B cell (primary cell): ENCODE measurements at regions not wholly inside any gene's neighbourhood (a gene's known extent, or its start where the extent isn't known, plus 50 kb on each side); places are given as distances from the start of the nearest gene placed in this dataset.

Source experiments
- ATAC-seq: fragments of 200-7000 bp; cut with Tn5 transposase; one replicate; pipeline ENCODE4 v1.10.0; 2021; ENCODE audit warnings: low read depth, mild to moderate bottlenecking, moderate number of reproducible peaks, moderate library complexity
- CTCF ChIA-PET: fragments of 350-600 bp; sonication (Branson Sonifier 250); formaldehyde crosslinking; loops from one replicate; lab custom pipeline; 2021; ENCODE audit warnings: antibody characterized with exemption, inconsistent platforms; lab: Charles Lee
- POLR2A ChIA-PET: fragments of 350-600 bp; sonication (Branson Sonifier 250); formaldehyde crosslinking; loops from one replicate; lab custom pipeline; 2021; ENCODE audit warnings: antibody characterized with exemption; lab: Charles Lee
- DNase-seq: peaks from one replicate; pipeline ENCODE4 v3.0.0; 2013
- H2AFZ ChIP-seq: 2 replicates; pipeline ENCODE4 v1.6.1; 2012; ENCODE audit warnings: mild to moderate bottlenecking, low read depth, low read length; ENCODE audit not compliant: insufficient read depth, poor library complexity, severe bottlenecking
- H3K27ac ChIP-seq, 2 donors: 1 replicate in 1 of 2; 2 replicates in 1 of 2; pipeline ENCODE4 v1.5.1; 2012 to 2013; ENCODE audit warnings: low read length in 2 of 2, mild to moderate bottlenecking in 2 of 2, moderate library complexity in 1 of 2
- H3K27me3 ChIP-seq, 4 experiments: fragments of 200-600 bp in 1 of 4; sonication (generic) in 1 of 4; replicated peaks in 1 of 4; 1 replicate in 2 of 4; 2 replicates in 2 of 4; pipeline versions ENCODE4 v1.6.1 to v1.7.0; 2013 to 2016; ENCODE audit warnings: low read length in 3 of 4, mild to moderate bottlenecking in 2 of 4, mixed read lengths in 1 of 4, moderate library complexity in 1 of 4; ENCODE audit not compliant: insufficient read depth in 4 of 4, control insufficient read depth in 3 of 4; ENCODE audit errors: control extremely low read depth in 1 of 4
- H3K36me3 ChIP-seq, 2 experiments: replicated peaks in 1 of 2; 1 replicate in 1 of 2; 2 replicates in 1 of 2; pipeline versions ENCODE4 v1.6.1 to v1.7.1; 2013; ENCODE audit warnings: low read length in 1 of 2; ENCODE audit not compliant: insufficient read depth in 2 of 2, control insufficient read depth in 1 of 2; ENCODE audit errors: control extremely low read depth in 1 of 2, extremely low read depth in 1 of 2
- H3K4me1 ChIP-seq, 2 donors: fragments of 200-600 bp in 1 of 2; sonication (generic) in 1 of 2; 1 replicate in 1 of 2; 2 replicates in 1 of 2; pipeline versions ENCODE4 v1.5.1 to v1.6.1; 2013 to 2017; ENCODE audit warnings: low read length in 2 of 2; ENCODE audit not compliant: control insufficient read depth in 2 of 2, insufficient read depth in 2 of 2
- H3K4me2 ChIP-seq: replicated peaks from 2 replicates; pipeline ENCODE3; 2012; ENCODE audit warnings: mild to moderate bottlenecking, low read depth, low read length; ENCODE audit not compliant: poor library complexity, severe bottlenecking
- H3K4me3 ChIP-seq, 5 experiments: fragments of 200-600 bp in 1 of 5; sonication (generic) in 1 of 5; 1 replicate in 3 of 5; 2 replicates in 2 of 5; pipeline versions ENCODE4 v1.5.1 to v1.7.0; 2011 to 2016; ENCODE audit warnings: low read length in 4 of 5, mild to moderate bottlenecking in 4 of 5, low read depth in 2 of 5, control low read depth in 1 of 5, moderate library complexity in 1 of 5; ENCODE audit not compliant: insufficient read depth in 1 of 5; ENCODE audit errors: control extremely low read depth in 1 of 5, extremely low read depth in 1 of 5
- H3K79me2 ChIP-seq: fragments of 200-600 bp; sonication (generic); one replicate; pipeline ENCODE4 v1.6.0; 2016; ENCODE audit warnings: low read length; ENCODE audit not compliant: control insufficient read depth, insufficient read depth
- H3K9ac ChIP-seq: fragments of 200-600 bp; sonication (generic); 2 replicates; pipeline ENCODE4 v1.6.1; 2017; ENCODE audit warnings: mild to moderate bottlenecking, low read length, moderate library complexity
- H3K9me3 ChIP-seq, 3 donors: one replicate each; pipeline versions ENCODE4 v1.6.1 to v1.7.1; 2013; ENCODE audit warnings: low read length in 2 of 3; ENCODE audit not compliant: control insufficient read depth in 2 of 3, insufficient read depth in 1 of 3; ENCODE audit errors: control extremely low read depth in 1 of 3
- H4K20me1 ChIP-seq: 2 replicates; pipeline ENCODE4 v1.6.0; 2012; ENCODE audit warnings: mild to moderate bottlenecking, low read length; ENCODE audit not compliant: insufficient read depth, control insufficient read depth, poor library complexity, severe bottlenecking
- H3K27ac Mint-ChIP-seq: one replicate; pipeline ENCODE4 v1.8.0; 2021; ENCODE audit warnings: mixed read lengths
- H3K27me3 Mint-ChIP-seq: one replicate; pipeline ENCODE4 v1.8.0; 2021; ENCODE audit warnings: mixed read lengths
- H3K4me1 Mint-ChIP-seq: one replicate; pipeline ENCODE4 v1.8.0; 2021; ENCODE audit warnings: mixed read lengths
- H3K4me3 Mint-ChIP-seq: one replicate; pipeline ENCODE4 v1.8.0; 2021; ENCODE audit warnings: mixed read lengths
- H3K9me3 Mint-ChIP-seq: one replicate; pipeline ENCODE4 v1.8.0; 2022; ENCODE audit warnings: mixed read lengths; ENCODE audit not compliant: insufficient read depth
- CTCF ChIP-seq: fragments of 200-600 bp; IDR thresholded peaks from one replicate; pipeline ENCODE4 v1.8.0; 2022; ENCODE audit warnings: antibody characterized with exemption, mild to moderate bottlenecking
- EZH2 ChIP-seq: IDR thresholded peaks from 2 replicates; pipeline ENCODE4 v1.6.1; 2012; ENCODE audit warnings: borderline replicate concordance, low read depth, mild to moderate bottlenecking, moderate library complexity, low read length; ENCODE audit not compliant: insufficient read depth, poor library complexity, severe bottlenecking
- WGBS: methylation state at CpG from one replicate; pipeline ENCODE4 v1.1.5; 2013; ENCODE audit warnings: missing lambda C conversion rate; ENCODE audit not compliant: insufficient coverage; 5-methylcytosine and 5-hydroxymethylcytosine counted together
- intact Hi-C: fragments of 100-400 bp; cut with micrococcal nuclease; formaldehyde crosslinking; loops from one replicate; pipeline ENCODE4 v1.10.0; 2022

GRCh38 chr6:113645986-113646385 lies 211.2 kb upstream of the MARCKS start:
- Histone ChIP-seq H3K36me3 (no peaks in the 10 kb centered on the region), H3K9ac (no peak overlapping the region), H3K9me3 (no peaks in the 10 kb centered on the region), H2AFZ (no peak overlapping the region), H3K79me2 (no peaks in the 10 kb centered on the region), H3K27me3 (no peaks in the 10 kb centered on the region), H3K4me1 (peaks cover 42 to 44% of the 10 kb centered on the region in 2 donors), H3K27ac (no peak overlapping the region), H4K20me1 (no peaks in the 10 kb centered on the region), H3K4me2 (no peak overlapping the region), H3K4me3 (no peak overlapping the region)
- Mint-ChIP-seq H3K9me3 (no peaks in the 10 kb centered on the region), H3K4me3 (no peak overlapping the region), H3K27ac (peak overlapping the region; percentile 71), H3K4me1 (peaks cover 71% of the 10 kb centered on the region), H3K27me3 (no peaks in the 10 kb centered on the region)
- DNase-seq (no peak), ATAC-seq (no peak)
- no CpG with 5 or more reads among the region's 3 CpGs for WGBS
- POLR2A ChIA-PET = interaction anchor here (1.6 kb wide), 1 partner anchor 213 kb away, joined by 4 read pairs; no protein-coding TSS in a partner anchor
- no peak for TF ChIP-seq EZH2
- intact Hi-C loops = loop anchor here (2.0 kb wide), 1 partner anchor 15 kb away; no protein-coding TSS in a partner anchor
- CTCF ChIA-PET = interaction anchor here (0.8 to 2.0 kb wide), 2 partner anchors 8 to 339 kb away, joined by 4 to 5 read pairs; no protein-coding TSS in a partner anchor

- Histone ChIP-seq H3K9ac (no peak overlapping the region), H3K4me3 (peak overlapping the region in 1 of 5 experiments; percentile 11), H3K27me3 (no peaks in the 10 kb centered on the region), H3K9me3 (no peaks in the 10 kb centered on the region), H4K20me1 (no peaks in the 10 kb centered on the region), H2AFZ (no peak overlapping the region), H3K4me2 (peak overlapping the region; percentile 33), H3K79me2 (no peaks in the 10 kb centered on the region), H3K4me1 (peaks cover 47 to 51% of the 10 kb centered on the region in 2 donors), H3K27ac (peak overlapping the region in 1 of 2 donors; percentile 33), H3K36me3 (no peaks in the 10 kb centered on the region)
- DNase-seq (no peak), ATAC-seq (no peak)
- intact Hi-C loops = loop anchor here (2.0 kb wide), 1 partner anchor 16 kb away; no protein-coding TSS in a partner anchor
- Mint-ChIP-seq H3K27ac (peak overlapping the region; percentile 61), H3K9me3 (no peaks in the 10 kb centered on the region), H3K27me3 (no peaks in the 10 kb centered on the region), H3K4me3 (no peak overlapping the region), H3K4me1 (peaks cover 77% of the 10 kb centered on the region)
- ChIA-PET CTCF (interaction anchor here (0.8 to 2.0 kb wide), 5 partner anchors 9 to 340 kb away, joined by 3 to 5 read pairs (median 4); no protein-coding TSS in a partner anchor), POLR2A (interaction anchor here (0.6 to 1.6 kb wide), 3 partner anchors 14 to 212 kb away, joined by 3 to 4 read pairs (median 4); no protein-coding TSS in a partner anchor)
- WGBS = 67% methylated on average over 3 of the region's 4 CpGs
- TF ChIP-seq CTCF (no peak), EZH2 (no peak)
These were observed 210.4 kb upstream of the MARCKS start for GRCh38 chr6:113646701-113647100.
